ENCODE measurements at regions not wholly inside any gene's neighbourhood (a gene's known extent, or its start where the extent isn't known, plus 50 kb on each side); places are given as distances from the start of the nearest gene placed in this dataset.
A peak's percentile ranks its signal among the peaks of the same experiment; 100 is the strongest.

DNA sequence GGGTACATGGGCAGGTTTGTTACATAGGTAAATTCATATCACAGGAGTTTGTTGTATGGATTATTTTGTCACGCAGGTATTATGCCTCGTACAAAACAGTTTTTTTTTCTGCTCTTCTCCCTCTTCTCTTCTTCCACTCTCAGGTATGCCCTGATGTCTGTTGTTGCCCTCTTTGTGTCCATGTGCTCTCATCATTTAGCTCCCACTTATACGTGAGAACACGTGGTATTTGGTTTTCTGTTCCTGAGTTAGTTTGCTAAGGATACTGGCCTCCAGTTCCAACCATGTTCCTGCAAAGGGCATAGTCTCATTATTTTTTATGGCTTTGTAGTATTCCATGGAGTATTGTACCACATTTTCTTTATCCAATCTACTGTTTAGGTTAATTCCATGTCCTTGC is 65.7 kb downstream of the UNC5CL start:
- no peak for DNase-seq (ENCODE audit: low spot score)

DNA sequence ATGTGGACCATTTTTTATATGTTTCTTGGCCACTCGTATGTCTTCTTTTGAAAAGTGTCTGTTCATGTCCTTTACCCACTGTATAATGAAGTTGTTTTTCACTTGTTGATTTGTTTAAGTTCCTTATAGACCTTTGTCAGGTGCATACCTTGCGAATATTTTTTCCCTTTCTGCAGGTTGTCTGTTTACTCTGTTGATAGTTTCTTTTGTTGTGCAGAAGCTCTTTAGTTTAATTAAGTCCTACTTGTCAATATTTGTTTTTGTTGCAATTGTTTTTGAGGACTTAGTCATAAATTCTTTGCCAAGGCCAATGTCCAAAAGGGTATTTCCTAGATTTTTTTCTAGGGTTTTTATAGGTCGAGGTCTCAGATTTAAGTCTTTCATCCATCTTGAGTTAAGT is 66.2 kb downstream of the UNC5CL start:
- DNase-seq (ENCODE audit: low spot score): no peak

DNA sequence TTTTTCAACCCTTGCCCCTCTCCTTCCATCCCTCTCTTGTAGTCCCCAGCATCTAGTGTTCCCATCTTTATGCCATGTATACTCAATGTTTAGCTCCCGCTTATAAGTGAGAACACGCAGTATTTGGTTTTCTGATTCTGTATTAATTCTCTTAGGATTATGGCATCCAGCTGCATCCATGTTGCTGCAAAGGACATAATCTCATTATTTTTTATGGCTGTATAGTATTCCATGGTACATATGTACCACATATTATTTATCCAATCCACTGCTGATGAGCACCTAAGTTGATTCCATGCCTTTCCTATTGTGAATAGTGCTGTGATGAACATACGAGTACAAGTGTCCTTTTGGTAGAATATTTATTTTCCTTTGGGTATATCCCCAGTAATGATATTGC is 66.8 kb downstream of the UNC5CL start:
- no peak for DNase-seq (ENCODE audit: low spot score)

DNA sequence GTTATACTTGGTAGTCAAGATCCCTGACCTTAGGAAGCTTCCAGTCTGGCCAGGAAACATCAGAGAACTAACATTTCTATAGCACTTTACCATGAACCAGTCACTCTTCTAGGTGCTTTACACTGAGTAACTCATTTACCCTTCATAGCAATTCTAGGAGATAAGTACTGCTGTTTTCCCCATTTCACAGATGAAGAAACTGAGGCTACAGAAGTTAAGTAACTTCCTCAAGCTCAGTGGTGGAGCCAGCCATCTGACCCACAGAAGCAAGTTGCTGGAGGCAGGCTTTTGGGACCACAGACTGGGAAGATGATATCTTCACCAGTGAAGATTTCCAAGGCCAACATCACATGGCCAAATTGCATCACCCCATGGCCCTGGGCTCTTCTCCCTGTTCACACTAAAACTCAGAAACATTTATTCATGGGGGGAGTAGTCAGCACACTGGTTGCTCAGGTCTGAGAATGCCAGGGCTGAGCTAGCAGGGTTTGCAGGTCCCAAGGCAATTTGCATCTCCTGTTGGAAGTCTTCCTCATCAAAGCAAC is 70.3 kb downstream of the UNC5CL start:
- DNase-seq (ENCODE audit: low spot score): no peak

DNA sequence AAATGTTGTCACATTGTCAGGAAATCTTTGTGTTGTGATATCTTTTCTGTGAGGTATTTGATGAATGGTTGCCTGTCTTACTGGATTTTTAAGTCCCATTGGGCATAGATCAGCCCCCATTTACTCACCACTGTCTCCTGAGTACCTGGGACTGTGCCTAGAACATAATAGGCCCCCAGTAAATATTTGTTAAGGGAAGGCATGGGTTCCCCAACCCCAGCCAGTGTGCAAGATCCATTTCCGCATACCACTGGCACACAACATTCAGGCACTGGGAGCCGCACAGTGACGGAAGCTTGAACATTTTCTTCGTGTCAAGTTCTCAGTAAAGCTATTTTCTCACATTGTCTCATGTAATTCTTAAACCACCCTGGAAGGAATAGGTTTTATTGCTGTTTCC is 72.2 kb downstream of the UNC5CL start:
- DNase-seq (ENCODE audit: low spot score): no peak

DNA sequence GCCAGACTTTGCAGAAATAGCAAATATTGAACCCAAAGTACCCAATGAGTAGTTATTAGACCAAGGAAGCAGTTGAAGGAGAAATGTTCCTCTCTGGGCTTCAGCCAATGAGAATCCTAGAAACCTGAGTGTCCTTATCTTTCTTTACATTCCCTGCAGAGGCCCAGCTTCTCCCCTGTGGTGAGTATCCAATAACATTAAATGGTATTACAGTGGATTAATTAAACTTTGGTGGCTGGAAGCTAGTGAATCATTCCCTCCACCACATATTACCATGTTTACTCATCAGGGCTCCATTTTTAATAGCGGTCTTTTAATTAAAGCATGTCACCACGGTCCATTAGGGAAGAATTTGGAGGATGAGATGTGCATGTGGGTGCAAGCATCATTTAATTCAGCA is 74.0 kb downstream of the UNC5CL start:
- no peak for DNase-seq (ENCODE audit: low spot score)

DNA sequence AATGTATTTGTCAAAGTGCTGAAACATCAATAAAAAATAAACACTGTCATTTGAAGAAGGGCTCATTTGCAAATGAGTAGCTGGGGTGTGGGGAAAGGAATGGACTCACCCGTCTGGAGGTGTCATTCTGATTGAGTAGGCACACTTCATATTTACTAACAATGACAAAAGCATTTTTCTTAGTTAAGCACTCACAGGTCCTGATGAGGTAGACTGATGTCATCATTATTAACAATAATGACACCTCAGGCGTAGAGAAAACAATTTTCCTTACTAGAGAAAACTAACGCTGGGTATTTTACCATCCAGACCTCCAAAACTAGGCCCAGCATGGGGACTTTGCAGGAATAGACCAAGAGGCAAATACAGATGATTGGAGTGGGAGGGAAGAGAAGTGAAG is 76.0 kb downstream of the UNC5CL start:
- no peak for DNase-seq (ENCODE audit: low spot score)

DNA sequence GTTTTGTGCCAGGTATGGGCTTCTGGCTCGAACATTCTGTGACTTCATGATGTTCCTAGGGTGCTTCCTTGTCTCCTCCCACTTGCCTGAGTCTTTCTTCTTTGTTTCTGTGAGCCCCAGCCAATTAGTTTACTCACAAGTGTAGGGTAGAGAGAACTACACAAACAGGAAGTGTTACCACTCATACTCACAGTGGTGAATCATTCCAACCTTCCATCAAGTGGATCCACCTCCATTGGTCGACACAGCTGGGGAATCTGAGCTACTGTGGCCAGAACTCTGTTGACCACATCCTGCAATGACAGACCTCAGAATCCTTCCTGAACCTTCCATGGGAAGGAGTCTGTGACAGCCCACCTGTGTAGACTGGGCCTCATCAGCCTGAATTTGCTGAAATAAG is 76.8 kb downstream of the UNC5CL start:
- peak; percentile 36 for DNase-seq (ENCODE audit: low spot score)

DNA sequence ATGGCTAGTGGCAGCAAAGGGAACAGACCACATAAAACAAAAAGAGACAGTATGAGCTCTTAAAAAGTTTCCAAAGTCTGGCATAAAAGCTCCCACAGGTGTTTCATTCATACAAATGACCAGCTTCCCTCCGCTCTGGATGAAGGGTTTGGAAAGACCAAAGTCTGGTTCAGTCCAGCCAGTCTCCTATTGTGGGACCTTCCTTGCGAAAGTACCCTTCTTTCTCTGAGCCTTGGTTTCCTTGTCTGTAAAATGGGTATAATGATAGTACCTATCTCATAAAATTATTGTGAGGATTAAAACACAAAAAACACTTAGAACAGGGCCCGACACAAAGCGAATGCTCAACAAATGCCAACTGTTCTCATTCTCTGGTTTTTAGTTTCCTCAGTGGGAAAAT is 77.2 kb downstream of the UNC5CL start:
- no peak for DNase-seq (ENCODE audit: low spot score)

DNA sequence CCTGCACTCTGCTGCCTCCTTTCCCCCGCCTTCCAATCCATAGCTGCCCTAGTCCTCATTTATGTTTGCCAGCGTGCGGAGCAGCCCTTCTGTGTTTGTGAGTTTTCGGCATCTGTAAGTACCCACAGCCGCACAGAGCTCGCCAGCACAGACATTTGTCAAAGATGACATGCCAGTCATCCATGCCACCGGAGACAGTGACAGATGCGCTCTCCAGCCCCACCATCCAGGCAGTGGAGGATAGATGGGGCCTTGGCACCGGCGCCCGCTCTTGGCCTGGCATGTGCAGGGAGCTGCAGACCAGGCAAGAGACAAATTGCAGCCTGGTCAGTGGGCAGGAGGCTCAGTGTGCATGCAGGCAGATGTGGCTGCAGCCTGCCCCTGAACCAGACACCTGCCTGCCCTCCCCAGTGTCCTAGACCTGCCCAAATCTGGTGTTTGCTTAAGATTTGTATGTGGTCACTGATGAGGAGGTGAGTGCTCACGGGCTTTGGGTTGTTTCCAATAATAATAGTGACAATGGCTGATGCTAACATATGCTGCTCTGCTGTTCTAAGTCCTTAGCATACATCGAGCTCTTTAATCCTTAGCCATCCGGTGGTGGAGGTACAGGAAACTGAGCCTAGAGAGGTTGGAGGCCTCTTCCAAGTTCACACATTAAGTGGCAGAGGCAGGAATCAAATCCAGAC is 78.1 kb downstream of the UNC5CL start:
- no peak for DNase-seq (ENCODE audit: low spot score)

DNA sequence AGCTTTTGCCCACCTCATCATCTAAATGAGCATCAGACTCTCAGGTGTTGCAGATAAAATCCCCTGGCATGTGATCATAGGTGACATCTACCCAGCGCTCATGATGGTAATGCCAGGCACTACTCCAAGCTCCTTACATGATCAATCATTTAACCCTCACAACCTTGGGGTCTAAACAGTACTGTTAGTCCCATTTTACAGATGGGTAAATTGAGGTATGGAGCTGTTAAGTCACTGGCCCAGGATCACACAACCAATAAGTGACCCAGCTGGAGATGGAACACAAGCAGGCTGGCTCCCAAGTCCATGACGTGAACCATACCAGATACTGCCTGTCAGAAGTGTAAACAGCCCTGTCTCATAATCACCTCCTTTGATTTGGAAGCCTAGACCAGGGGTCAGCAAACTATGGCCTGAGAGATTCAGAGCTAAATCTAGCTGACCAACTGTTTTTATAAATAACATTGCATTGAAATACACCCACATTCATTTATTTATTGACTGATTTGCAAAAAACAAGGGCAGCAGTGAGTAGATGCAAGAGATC is 79.2 kb downstream of the UNC5CL start:
- no peak for DNase-seq (ENCODE audit: low spot score)

DNA sequence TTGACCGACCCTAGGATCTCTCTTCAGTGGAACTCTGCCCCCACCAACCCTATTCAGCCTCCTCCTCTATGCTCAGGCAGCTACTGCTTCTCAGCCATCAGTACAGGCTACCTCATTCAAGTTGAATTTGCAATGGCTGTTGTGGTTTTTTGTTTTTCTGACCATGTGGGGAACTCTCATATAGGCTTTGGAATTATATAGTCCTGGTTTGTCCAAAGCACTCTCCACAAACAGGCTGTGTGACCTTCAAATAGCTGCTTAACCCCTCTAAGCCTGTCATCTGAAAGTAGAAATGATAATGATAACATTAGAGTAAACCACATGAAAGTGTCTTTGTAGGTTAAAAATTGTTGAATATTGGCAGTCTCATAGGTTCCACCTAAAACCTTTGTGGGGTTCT is 80.3 kb downstream of the UNC5CL start:
- no peak for DNase-seq (ENCODE audit: low spot score)

DNA sequence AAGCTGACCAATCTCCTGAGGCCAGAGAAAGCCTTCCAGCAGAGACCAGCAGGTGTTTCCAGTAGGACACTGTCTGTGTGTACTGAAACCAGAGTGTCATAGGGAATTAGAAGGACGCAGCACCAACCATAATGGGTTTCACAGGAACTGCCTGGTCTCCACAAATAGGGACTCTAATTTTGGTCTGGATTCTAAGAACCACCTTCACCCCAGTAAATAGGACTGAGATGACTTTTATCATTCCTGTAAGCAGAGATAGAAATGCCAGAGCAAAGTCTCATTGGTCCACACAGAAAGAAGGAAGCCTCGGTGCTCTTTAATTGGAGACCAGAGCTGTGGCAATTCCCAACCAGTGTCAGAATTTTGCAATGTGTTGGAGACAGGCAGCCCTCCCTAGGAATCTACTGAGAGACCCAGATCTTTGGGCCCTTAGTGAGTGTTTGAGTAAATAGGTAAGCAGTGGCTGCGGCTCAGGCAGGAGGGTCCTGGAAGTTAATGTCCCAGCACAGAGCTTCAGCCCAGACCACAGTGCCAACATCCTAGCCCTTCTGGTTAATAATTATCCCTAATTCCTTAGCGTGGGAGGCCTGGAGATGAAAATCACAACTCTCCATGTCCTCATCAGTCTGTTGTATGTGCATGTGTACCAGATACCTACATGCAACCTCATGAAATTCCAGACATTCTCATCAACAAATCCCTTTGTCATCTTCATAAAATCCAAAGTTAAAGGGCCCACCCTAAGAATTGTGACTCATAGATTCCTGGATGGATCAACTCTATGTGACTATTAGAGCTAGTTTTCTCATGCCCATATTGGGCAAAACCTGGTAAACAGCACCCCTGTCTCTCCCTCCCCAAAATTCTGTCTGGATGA is 81.2 kb downstream of the UNC5CL start:
- DNase-seq (ENCODE audit: low spot score): peak; percentile 5

DNA sequence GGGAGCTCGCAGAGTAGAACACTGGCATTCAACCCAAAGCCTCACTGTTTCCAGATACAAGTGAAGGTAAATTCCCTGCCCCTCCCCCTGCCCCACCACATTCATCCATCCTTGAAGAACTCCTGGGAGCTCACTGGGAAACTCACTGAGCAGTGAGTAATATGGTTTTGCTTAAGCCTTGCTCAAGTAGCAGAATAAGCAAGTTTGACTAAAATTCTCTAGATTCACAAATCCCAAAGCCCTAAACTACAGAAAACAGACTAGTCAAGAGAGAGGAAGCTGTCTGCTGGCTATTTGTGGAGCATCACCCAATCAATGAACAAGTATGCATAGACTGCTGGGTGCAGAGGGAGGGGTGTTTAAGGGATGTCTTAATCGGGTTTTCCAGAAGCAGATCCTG is 82.1 kb downstream of the UNC5CL start:
- no peak for DNase-seq (ENCODE audit: low spot score)

DNA sequence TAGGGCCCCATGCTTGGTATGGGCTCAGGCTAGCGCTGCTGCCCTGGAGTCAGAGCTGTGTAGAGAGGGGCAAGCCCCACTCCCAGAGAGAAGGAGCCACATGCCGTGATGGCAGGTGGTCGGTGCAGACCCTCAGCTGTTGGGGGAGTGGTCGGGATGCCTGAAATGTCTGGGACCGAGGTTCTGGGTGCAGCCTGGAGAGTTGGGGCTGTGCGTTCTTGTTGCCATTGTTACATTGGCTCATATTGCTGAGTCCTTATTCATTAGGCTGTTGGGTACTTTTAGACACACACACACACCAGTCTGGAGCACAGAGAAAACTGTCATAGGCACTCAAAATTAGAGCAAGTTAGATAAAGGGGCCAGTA is 83.9 kb downstream of the UNC5CL start:
- DNase-seq (ENCODE audit: low spot score): no peak

DNA sequence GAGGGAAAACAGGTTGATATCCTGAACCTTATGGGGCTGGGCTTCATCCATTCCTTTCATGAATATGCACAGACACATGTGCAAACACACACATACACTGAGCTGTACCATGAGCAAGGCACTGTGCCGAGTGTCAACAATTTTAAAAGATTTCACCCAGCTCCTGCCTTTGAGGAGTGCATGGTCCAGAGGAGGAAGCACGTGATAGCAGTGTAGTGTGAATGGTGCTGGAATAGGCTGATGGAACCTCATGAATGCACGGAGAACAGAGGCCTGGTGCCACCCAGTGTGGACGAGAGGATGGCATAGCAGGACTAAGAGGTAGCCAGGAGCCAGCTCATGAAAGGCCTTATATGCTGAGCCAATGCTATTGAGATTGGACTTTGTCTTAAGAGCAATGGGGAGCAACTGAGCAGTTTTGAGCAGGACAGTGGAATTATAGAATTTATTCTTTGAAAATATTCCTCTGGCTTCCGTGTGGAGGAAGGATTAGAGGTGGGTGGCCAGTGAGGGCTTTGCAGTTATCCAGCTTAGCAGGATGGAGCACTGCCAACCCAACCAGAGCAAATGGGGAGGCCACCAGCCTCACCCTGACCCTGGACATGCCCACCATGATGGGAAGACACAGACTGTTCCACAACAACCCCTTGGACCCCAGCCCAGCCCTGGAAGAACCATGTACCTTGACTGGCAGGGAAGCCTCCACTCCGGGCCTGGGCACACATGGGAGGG is 84.4 kb downstream of the UNC5CL start:
- DNase-seq (ENCODE audit: low spot score): no peak

DNA sequence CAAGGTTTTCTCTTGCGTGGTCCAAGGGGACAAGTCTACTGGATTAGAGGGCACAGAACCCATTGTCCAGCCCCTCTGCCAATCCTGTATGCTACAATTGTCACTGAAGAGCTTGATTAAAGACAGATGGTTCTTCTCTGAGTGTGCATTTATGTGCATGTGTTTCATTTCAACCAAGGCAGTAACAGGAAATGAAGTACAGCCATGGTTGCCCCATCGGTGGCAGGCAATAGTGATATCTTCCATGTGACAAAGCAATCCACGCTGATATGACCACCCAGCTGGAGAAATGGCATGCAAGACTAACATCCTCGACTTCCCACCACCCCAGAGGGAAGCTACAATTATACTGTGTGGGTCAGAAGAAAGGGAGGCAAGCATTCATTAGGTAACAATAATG is 85.5 kb downstream of the UNC5CL start:
- no peak for DNase-seq (ENCODE audit: low spot score)

DNA sequence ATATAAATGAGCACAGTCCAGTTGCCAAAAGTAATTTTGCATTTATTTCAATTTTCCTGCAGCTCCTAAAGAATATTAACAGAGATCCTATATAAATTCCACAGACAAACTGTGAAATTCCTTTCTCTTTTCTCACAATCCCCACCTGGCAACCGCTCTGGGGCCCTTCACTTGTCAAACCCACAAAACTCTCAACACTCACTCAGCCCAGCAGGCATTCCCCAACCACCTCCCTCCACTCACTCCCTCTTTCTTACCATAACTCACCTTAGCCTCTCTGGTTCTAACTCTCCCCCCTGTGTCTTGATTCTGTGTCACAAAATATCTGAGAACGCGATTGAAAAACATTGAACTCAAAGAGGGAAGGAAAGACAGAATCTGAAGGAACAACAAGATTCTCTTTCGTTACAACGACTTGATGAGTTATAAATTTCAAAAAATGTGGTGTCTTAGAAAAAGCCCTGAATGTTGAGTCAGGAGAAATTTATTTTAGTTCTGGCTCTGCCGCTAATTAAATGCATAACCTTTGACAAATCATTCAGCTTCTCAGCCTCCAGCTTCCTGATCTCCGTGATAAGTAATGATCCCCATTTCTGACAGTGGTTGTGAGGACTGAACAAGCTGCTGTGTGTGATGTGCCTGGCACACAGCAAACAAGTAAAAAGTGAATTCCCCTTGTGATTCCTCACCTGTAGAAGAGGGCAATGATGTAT is 87.9 kb downstream of the UNC5CL start:
- no peak for DNase-seq (ENCODE audit: low spot score)

DNA sequence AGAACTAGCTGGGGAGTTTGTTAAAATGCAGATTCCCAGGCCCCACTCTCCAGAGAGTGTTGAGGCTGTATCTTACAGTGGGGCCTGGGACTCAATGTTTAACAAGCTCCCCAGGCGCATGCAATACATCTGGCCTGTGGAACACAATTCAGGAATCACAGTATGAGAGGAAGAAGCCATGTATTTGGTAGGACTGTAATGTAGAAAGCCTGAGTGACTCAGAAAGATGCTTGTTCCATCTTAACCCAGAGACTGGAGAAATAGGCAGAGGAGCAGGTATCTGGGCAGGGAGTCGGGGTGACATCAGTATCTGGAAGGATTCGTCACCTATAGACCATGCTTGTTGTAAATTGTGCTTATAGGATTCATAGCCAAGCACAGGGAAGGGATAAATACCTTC is 90.5 kb downstream of the UNC5CL start:
- DNase-seq (ENCODE audit: low spot score): no peak

DNA sequence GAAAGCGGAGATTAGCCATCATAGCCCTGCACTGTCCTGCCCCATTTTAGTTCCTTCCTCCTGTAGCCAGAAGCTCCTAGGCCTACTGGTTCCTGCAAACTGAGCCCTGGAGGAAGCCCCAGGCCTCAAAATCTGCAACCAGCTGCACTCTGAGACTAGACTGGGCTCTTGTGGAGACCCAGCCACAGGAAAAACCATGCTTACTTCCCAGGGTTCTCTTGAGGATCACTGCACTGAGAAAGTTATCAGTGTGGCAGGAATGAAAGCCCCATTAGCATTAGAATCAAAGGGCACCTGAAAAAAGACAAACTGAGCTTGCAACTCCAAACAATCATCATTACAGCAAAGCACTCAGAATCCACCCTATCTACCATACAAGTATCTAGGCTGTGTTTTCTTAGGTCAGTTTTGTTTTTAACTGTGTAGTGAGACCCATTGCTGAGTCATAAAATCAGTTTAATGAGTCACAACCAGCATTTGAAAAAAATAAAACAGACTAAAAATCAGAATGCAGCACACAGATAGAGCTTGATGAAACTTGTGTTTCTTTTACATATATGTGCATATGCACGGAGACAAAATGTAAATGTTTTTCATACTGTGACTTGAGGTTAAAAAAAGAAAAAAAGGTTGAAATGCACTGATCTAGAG is 91.0 kb downstream of the UNC5CL start:
- no peak for DNase-seq (ENCODE audit: low spot score)

DNA sequence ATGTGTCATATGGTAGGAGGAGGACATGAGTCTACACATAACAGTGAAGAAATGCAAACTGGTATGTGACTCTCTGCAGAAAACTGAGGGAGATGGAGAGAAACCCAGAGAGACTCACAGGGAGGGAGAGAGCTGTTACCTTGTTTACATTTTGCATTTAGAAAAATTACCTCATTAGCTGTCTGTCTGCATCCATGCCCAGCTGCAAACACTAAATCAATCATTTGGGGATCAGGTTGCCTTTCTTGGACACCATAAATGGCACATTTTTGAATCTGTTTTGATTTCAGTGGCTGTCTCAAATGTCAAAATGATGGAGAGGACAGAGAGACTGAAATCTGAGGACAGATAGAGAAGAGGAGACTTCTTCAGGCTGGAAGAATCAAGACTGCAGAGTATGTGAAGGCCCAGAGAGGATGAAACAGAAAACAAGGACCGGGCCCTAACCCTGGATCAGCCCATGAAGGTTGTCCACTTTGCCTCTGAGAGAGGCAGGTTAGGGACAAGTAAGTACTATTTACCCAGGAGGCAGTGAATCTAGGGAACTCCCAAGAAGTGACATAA is 92.2 kb downstream of the UNC5CL start:
- DNase-seq (ENCODE audit: low spot score): no peak

Measured in HT-29 (cell line).